ENCODE measurements at regions not wholly inside any gene's neighbourhood (a gene's known extent, or its start where the extent isn't known, plus 50 kb on each side); places are given as distances from the start of the nearest gene placed in this dataset.
"Not testable (repeated sequence)": the region's sequence is repeated elsewhere in the genome, so short reads cannot be mapped to it uniquely, and the experiment has no call there.

DNA sequence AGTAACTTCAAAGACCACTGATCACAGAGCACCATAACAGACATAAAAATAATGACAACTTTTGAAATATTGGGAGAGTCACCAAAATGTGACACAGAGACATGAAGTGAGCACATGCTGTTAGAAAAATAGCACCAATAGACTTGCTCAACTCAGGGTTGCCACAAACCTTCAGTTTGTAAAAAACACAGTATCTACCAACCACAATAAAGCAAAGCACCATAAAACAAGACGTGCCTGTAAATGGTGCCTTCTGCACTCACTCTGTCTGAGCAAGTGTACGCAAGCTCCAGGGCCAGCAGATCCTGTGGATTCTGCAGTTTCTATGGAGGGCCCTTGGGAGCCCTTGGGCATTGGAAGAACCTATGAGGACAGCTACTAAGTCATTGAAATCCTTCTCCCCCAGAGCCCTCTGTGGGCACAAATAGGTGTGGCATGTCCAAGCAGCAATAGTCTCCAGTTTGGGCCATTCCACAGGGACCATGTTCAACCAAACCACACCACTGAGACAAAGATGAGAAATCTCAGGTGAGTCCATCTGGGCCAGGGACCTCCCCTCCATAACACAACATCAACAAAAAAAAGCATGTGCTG lies 116.9 kb upstream of the RAB4A start:
- DNase-seq (ENCODE audit: low read depth in 2 of 2), result no peak

DNA sequence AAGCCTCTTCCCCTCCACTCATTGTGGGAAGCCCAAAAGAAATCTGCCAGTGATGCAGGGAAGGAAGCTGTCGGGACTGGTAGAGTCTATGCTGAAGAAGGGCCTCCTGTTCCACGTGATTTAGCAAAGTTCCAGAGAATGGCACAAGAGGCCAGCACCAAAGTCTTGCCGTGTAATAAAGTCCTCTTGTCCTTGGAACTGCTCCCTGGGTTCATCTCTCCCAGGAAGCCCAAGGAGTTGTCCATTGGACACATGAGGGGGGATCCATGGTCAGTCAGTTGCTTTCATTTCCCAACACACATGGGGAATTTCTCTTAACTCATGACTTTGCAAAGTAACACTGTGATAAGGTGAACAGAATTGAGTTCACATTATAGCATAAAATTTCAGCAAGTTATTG lies 116.1 kb upstream of the RAB4A start:
- DNase-seq (ENCODE audit: low read depth in 2 of 2), result no peak

DNA sequence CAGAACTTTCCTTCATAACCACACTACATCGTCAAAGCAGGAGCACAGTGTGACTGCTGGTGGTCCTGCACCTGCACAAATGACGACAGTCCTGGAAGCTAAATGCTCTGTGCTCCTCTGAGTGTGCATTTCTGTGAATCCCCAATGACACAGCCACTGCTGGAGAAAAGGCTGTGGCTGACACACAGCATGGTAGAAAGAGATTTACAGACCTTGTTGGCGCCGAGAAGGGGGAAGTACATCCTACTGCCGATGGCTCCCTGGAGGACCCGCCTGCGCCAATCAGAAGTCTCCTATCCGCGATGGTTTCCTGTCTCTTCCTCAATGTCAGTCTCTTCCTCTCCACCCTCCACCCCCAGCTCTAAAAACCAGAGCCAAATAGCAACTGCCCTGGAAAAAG lies 115.4 kb upstream of the RAB4A start:
- DNase-seq (ENCODE audit: low read depth in 2 of 2), result no peak

DNA sequence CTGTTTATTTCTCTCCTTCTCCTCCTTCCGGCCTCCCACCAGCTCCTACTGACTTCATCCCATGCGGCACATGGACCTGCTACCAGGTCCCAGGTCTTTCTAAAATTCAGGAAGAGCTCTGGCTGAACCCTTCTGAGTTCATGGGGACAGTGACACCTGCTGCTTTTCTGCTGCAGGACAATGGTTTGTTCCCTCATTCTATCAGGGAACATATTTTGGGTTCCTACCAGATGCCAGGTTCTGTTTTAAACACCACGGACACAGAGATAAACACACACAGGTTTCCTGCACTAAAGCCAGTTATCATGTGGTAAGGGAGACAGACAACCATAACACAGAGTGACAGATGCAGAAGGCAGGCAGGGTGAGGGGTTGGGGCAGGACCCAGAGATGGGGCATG lies 114.0 kb upstream of the RAB4A start:
- no peak for DNase-seq (ENCODE audit: low read depth in 2 of 2)

DNA sequence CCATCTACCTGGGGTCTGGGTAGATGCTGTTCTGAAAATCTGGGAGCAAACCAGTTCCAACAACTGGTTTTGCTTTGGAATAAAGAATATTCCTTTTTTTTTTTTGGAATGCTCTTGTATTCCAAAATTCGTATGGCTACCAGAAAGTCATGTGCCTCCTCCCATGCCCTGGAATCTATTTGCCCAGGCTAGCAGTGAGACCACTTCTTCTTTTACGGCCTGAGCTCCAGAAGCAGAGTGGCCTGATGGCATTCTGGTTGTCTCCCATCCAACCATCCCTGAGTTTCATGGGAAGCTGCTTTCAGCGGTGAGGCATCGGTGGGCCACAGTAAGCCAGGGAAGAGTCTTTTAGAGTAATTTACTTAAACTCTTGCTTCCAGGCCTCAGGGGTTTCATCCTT lies 113.4 kb upstream of the RAB4A start:
- DNase-seq (ENCODE audit: low read depth in 2 of 2), result no peak

DNA sequence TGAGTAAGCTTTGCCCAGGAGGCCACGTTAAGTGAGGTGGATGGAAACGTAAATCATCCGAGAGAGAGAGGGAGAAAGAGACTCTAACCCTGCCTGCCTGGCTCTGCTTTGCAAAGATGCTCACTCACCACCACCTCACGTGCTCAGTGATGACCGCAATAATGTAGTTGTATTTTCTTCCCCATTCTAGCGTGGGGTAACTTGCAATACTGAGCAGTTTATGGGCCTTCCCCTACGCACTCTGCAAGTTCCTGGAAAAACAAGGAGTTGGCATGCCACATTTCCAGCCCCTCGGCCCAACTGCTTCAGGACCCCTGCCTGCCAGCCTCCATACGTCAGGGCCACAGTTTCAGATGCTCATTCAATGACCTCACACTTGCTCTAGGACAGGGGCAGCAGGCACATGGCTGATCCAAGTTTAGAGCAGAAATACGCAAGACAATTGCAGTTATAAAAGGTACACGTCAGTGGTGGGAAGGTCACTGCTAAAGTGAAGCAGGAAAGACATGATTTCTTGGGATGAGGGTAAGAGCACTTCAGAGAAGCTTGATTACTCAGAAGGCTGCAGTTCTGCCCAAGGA lies 112.5 kb upstream of the RAB4A start:
- no peak for DNase-seq (ENCODE audit: low read depth in 2 of 2)

DNA sequence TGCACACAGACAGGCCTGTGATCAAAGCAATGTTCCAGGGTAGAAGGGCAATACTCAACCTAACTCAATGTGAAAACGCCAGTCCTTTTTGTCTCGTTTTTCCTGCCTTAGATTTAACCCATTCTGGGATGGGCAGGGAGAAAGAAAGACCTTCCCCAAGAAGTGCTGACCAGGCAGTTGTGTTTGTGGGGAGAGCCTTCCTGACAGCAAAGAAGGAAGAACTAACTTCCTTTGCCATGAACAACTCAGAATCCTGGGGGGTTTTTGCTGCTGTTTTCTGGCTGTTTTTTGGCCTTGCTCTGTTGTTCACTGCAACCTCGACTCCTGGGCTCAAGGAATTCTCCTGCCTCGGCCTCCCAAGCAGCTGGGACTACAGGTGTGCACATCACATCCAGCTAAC lies 112.0 kb upstream of the RAB4A start:
- no peak for DNase-seq (ENCODE audit: low read depth in 2 of 2)

DNA sequence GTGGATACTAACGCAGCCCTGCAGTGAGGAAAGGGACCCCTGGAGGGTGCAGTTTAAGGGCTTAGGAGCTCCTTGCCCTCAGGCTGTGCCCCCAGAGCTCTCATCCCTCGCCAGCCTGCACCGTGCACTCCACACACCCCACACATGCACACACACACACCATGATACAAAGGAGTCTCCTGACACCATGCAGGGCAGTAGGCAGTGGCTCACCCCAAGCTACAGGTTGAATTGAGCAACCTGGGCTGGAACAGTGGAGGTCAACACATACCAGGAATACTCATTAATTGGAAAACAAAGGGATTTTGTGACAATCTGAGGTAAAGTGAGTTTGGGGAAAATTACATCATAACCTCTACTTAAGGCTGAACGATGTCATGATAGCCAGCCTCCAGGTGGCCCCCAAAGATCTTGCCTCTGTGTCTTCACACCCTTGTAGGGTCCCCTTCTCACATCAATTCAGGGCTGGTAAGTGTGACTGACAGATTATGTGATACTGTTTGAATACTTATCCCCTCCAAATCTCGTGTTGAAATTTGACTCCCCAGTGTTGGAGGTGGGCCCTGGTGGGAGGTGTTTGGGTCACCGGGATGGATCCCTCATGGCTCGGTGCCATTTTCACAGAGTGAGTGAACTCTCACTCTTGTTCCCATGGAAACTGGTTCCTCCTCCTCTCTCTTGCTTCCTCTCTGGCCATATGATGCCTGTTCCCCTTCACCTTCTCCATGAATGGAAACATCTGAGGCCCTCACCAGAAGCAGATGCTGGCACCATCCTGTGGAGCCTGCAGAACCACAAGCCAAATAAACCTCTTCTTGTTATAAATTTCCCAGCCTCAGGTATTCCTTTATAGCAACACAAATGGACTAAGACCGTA lies 111.0 kb upstream of the RAB4A start:
- no peak for DNase-seq (ENCODE audit: low read depth in 2 of 2)

DNA sequence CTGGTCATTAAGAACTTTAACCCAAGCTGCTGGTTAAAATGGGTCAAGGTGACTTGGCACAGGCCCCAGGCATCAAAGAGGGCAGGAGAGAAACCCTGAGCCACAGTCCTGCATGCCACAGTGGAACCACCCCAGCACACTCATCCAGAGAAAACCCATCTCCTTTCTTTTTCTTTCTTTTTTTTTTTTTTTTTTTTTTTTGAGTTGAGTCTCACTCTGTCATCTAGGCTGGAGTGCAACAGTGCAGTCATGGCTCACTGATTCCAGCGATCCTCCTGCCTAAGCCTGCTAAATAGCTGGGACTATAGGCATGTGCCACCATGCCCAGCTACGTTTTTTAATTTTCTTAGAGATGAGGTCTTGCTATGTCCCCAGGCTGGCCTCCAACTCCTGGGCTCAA lies 109.2 kb upstream of the RAB4A start:
- no peak for DNase-seq (ENCODE audit: low read depth in 2 of 2)

DNA sequence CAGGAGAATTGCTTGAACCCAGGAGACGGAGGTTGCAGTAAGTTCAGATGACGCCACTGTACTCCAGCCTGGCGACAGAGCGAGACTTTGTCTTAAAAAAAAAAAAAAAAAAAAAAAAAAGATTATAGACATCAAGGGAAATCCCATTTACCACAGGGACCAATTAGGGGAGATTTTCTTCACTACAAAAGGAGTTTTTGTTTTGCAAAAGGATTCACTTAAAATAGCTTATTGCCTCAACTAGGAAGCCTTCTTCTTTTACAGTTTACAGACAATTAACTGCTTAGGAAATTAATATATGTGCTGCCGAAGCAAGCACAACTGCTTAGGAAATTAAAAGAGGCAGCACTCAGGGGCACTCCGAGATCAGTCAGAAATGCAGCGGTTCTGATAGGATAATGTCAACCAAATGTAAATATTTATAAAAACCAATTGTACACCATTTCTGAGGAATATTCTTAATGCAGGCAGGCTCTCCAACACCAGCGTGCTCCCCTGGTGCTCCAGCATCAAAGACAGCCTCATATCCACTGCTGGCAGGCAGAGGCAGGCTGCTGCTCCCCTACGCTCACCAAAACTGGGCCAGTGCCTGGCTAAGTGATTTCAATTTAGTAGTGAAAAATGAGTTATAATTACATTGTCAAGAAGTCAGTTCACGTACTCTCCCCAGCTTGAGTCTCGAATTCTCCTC lies 107.9 kb upstream of the RAB4A start:
- no peak for DNase-seq (ENCODE audit: low read depth in 2 of 2)

DNA sequence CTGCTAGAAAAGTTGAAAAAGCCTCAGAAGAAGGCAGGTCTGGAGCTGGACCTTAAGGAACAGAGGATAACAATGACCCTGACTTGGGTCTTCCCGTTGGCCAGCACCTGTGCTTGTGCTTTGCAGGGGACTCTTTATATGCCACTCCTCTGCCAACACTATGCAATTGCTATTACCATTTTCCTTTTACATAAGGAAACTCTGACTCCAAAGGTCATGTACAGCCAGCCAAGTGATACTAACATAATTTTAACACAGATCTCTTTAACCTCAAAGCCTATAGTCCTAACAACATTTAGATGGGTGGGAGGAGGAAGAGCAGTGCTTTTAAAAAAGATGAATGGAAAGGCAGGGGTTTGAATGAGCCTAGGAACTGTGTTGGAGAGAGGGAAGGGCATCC lies 106.6 kb upstream of the RAB4A start:
- DNase-seq (ENCODE audit: low read depth in 2 of 2), result no peak

DNA sequence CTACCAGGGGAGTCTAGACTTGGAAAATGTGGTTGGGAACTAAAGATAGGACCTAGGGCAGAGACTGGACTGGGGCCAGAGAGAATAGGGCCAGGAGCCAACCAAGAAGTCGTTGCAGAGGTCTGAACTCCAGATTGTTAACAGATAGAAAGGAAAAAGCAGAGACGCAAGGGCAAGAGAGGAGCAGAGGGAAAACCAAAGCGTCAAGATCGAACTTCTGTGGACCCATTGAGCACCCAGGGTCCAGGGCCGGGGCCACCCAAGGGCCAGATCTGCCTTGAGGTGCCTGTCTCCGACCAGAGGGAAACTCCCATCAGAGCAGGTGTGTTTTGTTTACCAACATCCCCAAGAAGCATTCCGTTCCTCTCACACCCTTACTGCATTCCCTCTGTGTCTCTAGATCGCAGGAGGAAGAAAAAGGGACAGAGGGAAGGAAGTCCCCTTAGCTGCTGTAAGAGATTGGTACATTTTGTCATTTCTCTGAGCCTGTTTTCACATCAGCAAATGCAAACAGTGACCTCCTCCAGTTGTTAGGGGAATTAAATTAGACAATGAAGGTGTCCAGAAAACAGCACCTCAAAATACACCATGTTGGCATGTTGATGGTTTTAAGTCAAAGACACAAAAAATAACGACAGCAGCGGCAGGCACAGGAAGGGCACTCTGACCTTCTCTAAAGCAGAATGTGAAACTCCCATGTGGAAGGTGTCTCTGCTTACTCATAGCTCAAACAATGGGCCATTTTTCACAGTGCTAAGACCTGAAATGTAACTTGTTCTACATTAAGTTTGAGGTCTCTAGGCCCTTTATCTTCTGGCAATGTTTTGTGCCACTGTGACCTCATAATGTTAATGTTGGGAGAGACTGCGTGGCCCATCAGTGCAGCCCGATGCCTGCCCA lies 105.8 kb upstream of the RAB4A start:
- DNase-seq (ENCODE audit: low read depth in 2 of 2), result no peak

DNA sequence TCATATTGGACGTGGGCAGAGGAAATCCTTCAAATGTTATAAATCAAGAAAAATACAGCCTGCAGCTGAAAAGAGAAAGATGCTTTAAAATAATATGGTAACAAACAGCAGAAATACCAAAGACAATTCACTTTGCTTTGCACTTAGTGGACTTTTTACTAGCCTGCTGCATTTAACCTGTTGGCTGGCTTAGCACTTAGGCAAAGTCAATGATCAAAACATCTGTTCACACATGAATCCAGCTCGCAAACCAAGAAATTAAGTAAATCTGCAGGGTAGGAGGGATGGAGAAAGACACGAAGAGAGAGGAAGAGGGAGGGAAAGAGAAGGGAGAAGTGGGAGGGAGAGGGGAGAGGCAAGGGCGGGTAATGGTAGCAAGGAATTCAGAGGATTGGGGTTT lies 103.6 kb upstream of the RAB4A start:
- DNase-seq (ENCODE audit: low read depth in 2 of 2), result no peak

DNA sequence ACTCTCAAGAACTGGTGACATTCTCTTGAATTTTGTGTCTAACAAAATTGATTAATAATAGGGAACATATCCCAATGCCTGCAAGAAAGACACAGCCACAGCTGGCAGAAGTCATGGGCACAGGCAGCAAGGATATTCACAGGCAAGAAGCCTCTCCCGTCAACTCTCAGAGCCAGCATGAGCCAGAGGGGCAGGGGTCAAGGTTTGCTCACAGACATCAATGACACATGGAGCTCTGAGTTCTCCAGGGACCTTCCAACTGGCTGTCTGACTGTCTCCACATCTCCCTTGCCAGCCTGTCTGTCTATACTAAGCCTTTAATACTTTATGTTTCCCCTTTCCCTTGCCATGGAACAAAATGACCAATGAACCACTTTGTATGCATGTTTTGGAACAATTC lies 101.5 kb upstream of the RAB4A start:
- no peak for DNase-seq (ENCODE audit: low read depth in 2 of 2)

DNA sequence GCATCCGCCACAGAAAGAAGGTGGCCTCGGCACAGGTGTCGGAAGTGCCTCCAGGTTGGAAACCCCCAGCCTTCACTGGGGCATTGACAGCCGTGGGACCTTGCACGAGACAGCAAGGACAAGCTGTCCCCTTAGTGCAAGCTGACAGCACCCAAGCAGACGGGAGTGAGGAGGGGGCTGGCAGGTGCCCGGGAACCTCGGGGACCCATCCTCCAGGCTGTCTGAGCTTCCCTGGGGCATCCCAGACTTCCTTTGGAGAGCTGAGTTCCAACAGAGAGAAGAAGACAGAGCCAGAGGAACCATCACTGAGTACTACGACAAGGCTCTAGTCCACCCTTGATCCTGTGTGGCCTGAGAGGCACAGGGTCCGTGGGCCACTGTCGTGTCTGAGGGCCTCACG lies 100.6 kb upstream of the RAB4A start:
- no peak for DNase-seq (ENCODE audit: low read depth in 2 of 2)

DNA sequence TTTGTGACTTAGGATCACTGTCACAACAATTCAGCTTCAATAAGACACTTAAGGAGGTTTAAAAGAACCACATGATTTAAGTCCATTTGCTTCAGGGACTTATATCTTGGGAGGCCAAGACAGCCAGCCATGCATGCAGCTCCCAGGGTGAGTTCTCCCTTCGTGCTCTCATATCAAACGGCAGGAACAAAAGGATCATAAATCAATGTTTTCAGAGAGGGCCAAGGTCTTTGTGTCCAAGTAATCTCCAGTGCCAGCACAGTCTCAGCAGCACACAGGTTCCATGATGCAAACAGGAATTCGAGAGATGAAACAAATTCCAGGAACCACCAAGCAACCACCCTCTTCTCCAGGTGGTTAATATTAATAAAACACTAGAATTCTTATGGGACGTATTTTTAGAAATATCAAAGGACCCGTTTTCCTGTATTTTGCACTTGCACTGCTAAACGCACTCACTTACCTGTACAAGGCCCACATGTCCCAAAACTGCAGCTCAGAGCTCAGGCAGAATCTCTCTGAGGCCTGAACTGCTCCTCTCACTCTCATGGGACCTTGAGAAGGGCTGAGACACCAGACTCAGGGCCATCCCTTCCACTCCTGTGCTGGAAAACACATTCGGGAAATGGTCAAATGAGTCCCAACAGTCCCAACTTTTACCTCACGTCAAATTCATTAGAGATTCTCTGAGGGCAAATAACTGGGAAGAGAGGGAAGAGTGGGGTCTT lies 100.0 kb upstream of the RAB4A start:
- DNase-seq (ENCODE audit: low read depth in 2 of 2), result no peak

DNA sequence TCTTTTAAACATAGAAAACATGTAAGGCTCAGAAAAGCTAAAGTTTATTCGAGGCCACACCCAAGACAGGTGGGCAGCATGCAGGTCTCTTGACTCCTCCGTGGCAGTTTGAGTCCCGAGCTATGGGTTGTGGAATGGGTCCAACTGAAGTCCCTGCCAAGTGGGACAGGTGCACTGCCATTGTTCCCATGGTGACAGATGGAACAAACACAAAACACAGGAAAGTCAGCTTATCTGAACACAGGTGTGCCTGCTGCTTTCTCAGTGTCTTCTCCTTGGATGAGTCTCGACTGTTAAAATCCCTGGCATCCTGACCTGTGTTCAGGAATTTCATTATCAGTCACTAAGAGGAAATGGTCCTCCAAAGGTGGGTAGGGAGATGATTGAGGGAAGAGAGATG lies 99.0 kb upstream of the RAB4A start:
- no peak for DNase-seq (ENCODE audit: low read depth in 2 of 2)

DNA sequence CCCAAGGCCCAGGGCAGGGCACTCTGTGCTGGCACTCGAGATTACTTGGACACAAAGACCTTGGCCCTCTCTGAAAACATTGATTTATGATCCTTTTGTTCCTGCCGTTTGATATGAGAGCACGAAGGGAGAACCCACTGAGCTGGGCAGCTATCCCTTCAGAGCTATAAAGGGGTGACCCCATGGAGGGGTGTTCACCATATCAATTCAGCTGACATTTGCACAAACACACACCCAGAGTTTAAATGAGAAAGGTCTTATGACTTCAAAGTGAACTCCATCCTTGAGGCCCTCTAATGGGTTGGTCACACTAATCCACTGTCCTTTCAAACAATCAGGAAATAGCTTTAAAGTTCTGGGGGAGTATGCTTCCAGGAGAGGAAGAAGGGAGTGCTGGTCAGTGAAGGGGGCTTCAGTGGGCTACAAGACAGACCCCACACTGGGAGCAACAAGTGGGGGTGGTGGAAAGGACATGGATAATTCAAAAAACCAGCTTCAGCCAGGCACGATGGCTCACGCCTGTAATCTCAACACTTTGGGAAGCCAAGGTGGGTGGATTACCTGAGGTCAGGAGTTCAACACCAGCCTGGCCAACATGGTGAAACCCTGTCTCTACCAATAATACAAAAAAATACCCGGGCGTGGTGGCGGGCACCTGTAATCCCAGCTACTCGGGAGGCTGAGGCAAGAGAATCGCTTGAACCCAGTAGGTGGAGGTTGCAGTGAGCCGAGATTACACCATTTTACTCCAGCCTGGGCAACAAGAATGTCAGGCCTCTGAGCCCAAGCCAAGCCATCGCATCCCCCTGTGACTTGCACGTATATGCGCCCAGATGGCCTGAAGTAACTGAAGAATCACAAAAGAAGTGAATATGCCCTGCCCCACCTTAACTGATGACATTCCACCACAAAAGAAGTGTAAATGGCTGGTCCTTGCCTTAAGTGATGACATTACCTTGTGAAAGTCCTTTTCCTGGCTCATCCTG lies 97.1 kb upstream of the RAB4A start:
- DNase-seq (ENCODE audit: low read depth in 2 of 2), result not testable (repeated sequence)

DNA sequence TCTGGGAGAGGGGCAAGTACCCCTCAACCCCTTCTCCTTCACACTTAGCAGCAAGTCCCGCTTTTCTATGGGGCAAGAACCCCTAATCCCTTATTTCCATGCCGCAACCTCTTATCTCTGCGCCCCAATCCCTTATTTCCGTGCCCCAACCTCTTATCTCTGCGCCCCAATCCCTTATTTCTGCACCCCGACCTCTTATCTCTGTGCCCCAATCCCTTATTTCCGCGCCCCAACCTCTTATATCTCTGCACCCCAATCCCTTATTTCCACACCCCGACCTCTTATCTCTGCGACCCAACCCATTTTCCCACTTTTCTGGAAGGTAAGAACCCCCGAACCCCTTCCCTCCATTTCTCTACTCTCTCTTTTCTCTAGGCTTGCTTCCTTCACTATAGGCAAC lies 95.6 kb upstream of the RAB4A start:
- DNase-seq (ENCODE audit: low read depth in 2 of 2), result not testable (repeated sequence)

DNA sequence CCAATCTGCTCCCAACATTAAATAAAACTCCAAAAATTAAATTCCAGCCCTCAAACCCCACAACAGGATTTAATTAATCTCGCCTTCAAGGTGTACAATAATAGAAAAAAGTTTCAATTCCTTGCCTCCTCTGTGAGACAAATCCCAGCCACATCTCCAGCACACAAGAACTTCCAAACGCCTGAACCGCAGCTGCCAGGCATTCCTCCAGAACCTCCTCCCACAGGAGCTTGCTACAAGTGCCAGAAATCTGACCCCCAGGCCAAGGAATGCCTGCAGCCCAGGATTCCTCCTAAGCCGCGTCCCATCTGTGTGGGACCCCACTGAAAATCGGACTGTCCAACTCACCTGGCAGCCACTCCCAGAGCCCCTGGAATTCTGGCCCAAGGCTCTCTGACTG lies 94.5 kb upstream of the RAB4A start:
- DNase-seq (ENCODE audit: low read depth in 2 of 2), result not testable (repeated sequence)

Data from stimulated activated CD8-positive, alpha-beta memory T cell treated with anti-CD3 and anti-CD28 coated beads, Interleukin-2, amount 100 ng/mL, for 48 hours (primary cell).